Liver (tissue), 2 donors: ENCODE measurements at regions not wholly inside any gene's neighbourhood (a gene's known extent, or its start where the extent isn't known, plus 50 kb on each side); places are given as distances from the start of the nearest gene placed in this dataset.

Source experiments
- TF ChIP-seq, protein P1 (sequence below): IDR thresholded peaks from 2 replicates; pipeline ENCODE4 v1.6.1; 2016; ENCODE audit warnings: antibody characterized with exemption, mild to moderate bottlenecking
- TF ChIP-seq, protein P2 (sequence below): fragments of 150-350 bp; IDR thresholded peaks from 2 replicates; pipeline ENCODE4 v1.5.1; 2017; ENCODE audit warnings: improper control_type of control experiment, low read depth, low read length; ENCODE audit not compliant: missing input control
- donor health status: healthy.

DNA sequence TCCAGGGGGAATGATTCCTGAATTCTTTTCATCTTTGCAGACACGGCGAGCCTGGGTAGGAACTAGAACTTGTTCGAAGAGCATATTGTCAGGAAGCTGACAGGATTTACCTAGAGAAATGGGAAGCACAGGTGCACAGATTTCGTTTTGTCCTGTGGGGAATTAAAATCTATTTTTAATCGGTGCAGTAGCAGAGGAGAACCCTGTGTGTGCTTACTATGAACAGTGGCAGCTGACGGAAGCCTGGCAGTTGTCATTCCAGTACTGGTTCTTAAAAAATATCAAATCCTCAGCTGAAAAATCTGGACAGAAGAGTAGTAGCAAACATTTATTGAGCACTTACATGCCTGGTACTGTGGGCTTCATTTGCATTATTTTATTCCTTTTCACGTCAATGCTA, 609.0 kb downstream of the QKI start:
- TF ChIP-seq, protein P1, sequence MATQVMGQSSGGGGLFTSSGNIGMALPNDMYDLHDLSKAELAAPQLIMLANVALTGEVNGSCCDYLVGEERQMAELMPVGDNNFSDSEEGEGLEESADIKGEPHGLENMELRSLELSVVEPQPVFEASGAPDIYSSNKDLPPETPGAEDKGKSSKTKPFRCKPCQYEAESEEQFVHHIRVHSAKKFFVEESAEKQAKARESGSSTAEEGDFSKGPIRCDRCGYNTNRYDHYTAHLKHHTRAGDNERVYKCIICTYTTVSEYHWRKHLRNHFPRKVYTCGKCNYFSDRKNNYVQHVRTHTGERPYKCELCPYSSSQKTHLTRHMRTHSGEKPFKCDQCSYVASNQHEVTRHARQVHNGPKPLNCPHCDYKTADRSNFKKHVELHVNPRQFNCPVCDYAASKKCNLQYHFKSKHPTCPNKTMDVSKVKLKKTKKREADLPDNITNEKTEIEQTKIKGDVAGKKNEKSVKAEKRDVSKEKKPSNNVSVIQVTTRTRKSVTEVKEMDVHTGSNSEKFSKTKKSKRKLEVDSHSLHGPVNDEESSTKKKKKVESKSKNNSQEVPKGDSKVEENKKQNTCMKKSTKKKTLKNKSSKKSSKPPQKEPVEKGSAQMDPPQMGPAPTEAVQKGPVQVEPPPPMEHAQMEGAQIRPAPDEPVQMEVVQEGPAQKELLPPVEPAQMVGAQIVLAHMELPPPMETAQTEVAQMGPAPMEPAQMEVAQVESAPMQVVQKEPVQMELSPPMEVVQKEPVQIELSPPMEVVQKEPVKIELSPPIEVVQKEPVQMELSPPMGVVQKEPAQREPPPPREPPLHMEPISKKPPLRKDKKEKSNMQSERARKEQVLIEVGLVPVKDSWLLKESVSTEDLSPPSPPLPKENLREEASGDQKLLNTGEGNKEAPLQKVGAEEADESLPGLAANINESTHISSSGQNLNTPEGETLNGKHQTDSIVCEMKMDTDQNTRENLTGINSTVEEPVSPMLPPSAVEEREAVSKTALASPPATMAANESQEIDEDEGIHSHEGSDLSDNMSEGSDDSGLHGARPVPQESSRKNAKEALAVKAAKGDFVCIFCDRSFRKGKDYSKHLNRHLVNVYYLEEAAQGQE = no peak
- TF ChIP-seq, protein P2, sequence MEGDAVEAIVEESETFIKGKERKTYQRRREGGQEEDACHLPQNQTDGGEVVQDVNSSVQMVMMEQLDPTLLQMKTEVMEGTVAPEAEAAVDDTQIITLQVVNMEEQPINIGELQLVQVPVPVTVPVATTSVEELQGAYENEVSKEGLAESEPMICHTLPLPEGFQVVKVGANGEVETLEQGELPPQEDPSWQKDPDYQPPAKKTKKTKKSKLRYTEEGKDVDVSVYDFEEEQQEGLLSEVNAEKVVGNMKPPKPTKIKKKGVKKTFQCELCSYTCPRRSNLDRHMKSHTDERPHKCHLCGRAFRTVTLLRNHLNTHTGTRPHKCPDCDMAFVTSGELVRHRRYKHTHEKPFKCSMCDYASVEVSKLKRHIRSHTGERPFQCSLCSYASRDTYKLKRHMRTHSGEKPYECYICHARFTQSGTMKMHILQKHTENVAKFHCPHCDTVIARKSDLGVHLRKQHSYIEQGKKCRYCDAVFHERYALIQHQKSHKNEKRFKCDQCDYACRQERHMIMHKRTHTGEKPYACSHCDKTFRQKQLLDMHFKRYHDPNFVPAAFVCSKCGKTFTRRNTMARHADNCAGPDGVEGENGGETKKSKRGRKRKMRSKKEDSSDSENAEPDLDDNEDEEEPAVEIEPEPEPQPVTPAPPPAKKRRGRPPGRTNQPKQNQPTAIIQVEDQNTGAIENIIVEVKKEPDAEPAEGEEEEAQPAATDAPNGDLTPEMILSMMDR = no peak
